Effector memory CD4-positive, alpha-beta T cell (primary cell): ENCODE measurements at regions not wholly inside any gene's neighbourhood (a gene's known extent, or its start where the extent isn't known, plus 50 kb on each side); places are given as distances from the start of the nearest gene placed in this dataset.

Source experiments
- DNase-seq, 3 donors: peaks; one replicate each; pipeline ENCODE4 v3.0.0-alpha.2; 2020
- H3K27ac ChIP-seq: 2 replicates; pipeline ENCODE4 v1.7.0; 2013; ENCODE audit warnings: mild to moderate bottlenecking, low read length, moderate library complexity; ENCODE audit not compliant: insufficient read depth, poor library complexity, severe bottlenecking
- H3K27me3 ChIP-seq: replicated peaks from 2 replicates; pipeline ENCODE4 v1.7.0; 2013; ENCODE audit warnings: mild to moderate bottlenecking, low read length; ENCODE audit not compliant: insufficient read depth, control insufficient read depth, poor library complexity, severe bottlenecking
- H3K36me3 ChIP-seq: 2 replicates; pipeline ENCODE4 v1.7.0; 2013; ENCODE audit warnings: mild to moderate bottlenecking, low read length, moderate library complexity; ENCODE audit not compliant: control insufficient read depth, insufficient read depth
- H3K4me1 ChIP-seq: 2 replicates; pipeline ENCODE4 v1.7.0; 2013; ENCODE audit warnings: low read length, mild to moderate bottlenecking; ENCODE audit not compliant: control insufficient read depth, insufficient read depth, poor library complexity, severe bottlenecking
- H3K4me3 ChIP-seq: 2 replicates; pipeline ENCODE4 v1.7.0; 2013; ENCODE audit warnings: low read length, low read depth, mild to moderate bottlenecking; ENCODE audit not compliant: insufficient read depth, poor library complexity, severe bottlenecking
- H3K9me3 ChIP-seq: 2 replicates; pipeline ENCODE4 v1.7.0; 2013; ENCODE audit warnings: mild to moderate bottlenecking, low read length, moderate library complexity; ENCODE audit not compliant: control insufficient read depth

DNA sequence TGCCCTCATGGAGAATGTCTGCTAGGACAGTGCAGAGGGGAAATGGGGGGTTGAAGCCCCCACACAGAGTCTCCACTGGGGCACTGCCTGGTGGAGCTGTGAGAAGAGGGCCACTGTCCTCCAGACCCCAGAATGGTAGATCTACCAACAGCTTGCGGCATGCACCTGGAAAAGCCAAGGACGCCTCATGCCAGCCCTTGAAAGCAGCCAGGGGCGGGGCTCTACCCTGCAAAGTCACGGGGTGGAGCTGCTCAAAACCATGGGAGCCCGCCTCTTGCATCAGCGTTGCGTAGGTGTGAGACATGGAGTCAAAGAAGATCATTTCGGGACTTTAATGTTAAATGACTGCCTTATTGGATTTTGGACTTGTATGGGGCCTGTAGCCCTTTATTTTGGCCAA, 157.6 kb downstream of the DSEL start:
- Histone ChIP-seq H3K27me3 (no peaks in the 10 kb centered on the region), H3K36me3 (no peaks in the 10 kb centered on the region), H3K4me3 (no peak overlapping the region), H3K27ac (no peak overlapping the region), H3K9me3 (no peaks in the 10 kb centered on the region), H3K4me1 (no peaks in the 10 kb centered on the region)
- no peak for DNase-seq

DNA sequence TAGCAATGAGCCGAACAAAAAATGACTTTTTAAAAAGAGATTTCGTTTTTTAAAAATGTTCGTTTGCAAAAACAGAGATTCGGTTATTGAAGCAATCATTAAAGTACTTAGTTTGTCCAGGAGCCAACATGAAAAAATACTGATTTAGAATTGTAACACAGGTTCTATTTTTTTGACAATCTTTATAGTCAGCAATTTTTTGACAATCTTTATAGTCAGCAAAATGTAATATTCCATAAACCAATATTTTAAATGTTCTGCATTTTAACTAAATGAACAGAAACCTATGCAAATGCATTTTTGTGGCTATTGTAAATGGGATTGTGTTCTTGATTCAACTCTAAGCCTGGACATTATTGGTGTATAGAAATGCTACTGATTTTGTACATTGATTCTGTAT, 161.8 kb downstream of the DSEL start:
- Histone ChIP-seq H3K9me3 (no peaks in the 10 kb centered on the region), H3K36me3 (no peaks in the 10 kb centered on the region), H3K27ac (no peak overlapping the region), H3K4me3 (no peak overlapping the region), H3K27me3 (no peaks in the 10 kb centered on the region), H3K4me1 (no peaks in the 10 kb centered on the region)
- no peak for DNase-seq

DNA sequence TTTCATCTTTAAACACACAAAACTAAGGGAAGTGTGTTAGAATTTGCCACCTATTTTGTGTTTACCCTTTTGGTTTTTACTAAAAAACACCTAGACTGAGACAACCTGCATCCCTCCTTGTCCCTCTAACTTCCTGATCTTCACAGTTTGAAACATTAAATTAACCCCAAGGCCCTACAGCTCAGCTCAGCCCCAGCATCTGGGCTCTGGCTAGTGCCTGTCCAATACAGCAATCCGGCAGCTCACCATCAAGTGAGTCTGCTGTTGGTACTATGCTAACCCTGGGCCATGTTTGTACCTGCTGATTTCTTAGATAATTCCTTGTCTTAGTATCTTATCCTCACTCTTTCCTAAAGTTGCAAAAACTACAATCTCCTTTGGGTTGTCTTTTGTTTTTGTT, 162.4 kb downstream of the DSEL start:
- Histone ChIP-seq H3K27me3 (no peaks in the 10 kb centered on the region), H3K27ac (no peak overlapping the region), H3K4me3 (no peak overlapping the region), H3K9me3 (no peaks in the 10 kb centered on the region), H3K36me3 (no peaks in the 10 kb centered on the region), H3K4me1 (no peaks in the 10 kb centered on the region)
- no peak for DNase-seq

DNA sequence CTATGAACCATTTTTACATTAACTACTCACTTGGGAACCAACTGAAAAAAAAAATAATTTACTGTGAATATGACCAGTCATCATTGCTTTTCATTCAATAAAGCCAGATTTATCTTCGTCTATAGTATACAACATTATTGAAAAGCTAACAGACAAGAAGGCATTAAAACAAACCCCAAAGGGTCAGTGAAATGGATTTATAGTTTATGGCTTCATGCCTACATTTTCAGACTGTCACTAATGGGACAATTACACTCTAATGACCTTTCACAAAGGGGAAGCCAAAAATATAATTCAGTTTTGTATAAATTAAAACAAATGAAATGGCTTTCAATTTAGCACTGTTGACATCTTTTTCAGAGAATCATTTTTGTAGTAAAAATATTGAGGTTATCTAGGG, 169.1 kb downstream of the DSEL start:
- H3K4me3 ChIP-seq: no peak overlapping the region
- no peaks in the 10 kb centered on the region for H3K36me3 ChIP-seq
- no peaks in the 10 kb centered on the region for H3K27me3 ChIP-seq
- no peak overlapping the region for H3K27ac ChIP-seq
- no peaks in the 10 kb centered on the region for H3K9me3 ChIP-seq
- no peak for DNase-seq
- H3K4me1 ChIP-seq: no peaks in the 10 kb centered on the region

DNA sequence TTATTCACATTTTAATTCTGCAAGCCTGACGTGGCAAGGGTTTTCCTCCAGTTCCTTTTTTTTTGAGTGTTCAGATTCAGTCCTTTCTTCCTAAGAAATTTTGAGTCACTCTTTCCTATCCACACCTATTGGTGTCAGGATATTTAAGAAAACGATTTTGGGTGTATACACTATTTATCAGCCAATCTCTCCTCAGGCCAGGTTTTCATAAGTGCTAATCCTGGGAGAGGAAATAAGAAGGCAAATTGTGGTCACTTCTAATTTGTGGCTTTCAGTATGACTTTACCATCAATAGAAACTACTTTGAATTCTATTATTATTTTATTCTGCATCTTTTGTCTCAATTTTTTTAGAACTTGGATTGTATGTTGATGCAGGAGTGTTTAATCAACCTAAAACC, 174.4 kb downstream of the DSEL start:
- no peaks in the 10 kb centered on the region for H3K27me3 ChIP-seq
- no peaks in the 10 kb centered on the region for H3K4me1 ChIP-seq
- no peak for DNase-seq

DNA sequence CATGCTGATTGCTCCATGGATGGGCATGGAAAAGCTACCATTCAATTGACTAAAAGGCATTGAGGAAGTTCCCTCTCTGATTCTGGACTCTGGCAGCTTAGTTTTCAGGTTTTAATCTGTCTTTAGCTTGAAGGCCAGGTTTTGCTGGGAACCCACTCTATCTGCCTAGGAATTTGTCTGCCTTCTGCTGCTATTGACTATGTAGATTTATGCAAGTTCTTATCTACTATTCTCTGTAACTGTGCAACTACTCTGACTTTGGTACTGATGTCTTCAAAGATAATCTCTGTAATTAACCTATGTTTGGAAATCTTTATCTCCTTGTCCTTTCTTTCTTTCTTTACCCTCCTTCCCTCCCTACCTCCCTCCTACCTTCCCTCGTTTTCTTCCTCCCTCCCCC, 178.8 kb downstream of the DSEL start:
- no peaks in the 10 kb centered on the region for H3K4me1 ChIP-seq
- H3K27ac ChIP-seq: no peak overlapping the region
- no peak for DNase-seq
- H3K27me3 ChIP-seq: no peaks in the 10 kb centered on the region
- no peaks in the 10 kb centered on the region for H3K36me3 ChIP-seq
- no peak overlapping the region for H3K4me3 ChIP-seq
- no peaks in the 10 kb centered on the region for H3K9me3 ChIP-seq

More for the DNA sequence above, 174.4 kb downstream of the DSEL start:
- Histone ChIP-seq H3K4me3 (no peak overlapping the region), H3K27ac (no peak overlapping the region), H3K9me3 (no peaks in the 10 kb centered on the region), H3K36me3 (no peaks in the 10 kb centered on the region)

DNA sequence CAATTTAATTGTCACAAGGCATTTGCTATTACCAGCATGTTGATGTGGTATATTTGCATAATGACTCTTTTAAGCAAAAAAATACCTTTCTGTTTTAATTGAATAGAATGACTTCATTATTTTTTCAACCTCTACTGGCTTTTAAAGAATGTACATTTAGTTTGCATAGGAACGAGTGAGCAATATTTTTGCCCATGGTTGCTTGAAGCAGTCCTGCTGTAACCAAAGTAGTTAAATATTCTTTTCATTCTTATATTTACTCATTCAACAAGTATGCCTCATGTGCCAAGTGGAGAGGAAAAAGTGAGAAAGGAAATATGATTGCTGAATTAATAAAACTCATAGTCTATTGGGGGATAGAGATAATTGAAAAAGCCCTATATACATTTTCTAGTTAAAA, 184.7 kb downstream of the DSEL start:
- no peak for DNase-seq
- Histone ChIP-seq H3K9me3 (no peaks in the 10 kb centered on the region), H3K36me3 (no peaks in the 10 kb centered on the region), H3K4me1 (no peaks in the 10 kb centered on the region), H3K27ac (no peak overlapping the region), H3K27me3 (no peaks in the 10 kb centered on the region), H3K4me3 (no peak overlapping the region)

DNA sequence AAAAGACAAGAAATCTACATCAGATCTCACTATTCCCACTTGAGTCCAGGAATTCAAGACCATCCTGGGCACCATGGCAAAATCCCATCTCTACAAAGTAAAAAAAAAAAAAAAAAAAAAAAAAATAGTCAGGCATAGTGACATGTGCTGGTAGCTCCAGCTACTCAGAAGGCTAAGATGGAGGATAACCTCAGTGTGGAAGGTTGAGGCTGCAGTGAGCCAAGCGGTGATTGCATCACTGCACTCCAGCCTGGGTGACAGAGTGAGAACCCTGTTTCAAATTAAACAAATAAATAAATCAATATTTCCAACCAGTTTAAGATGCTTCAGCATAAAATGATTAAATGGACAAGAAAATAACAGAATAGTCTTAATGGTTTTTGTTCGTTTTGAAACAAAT, 197.4 kb downstream of the DSEL start:
- no peaks in the 10 kb centered on the region for H3K36me3 ChIP-seq
- no peaks in the 10 kb centered on the region for H3K27me3 ChIP-seq
- H3K9me3 ChIP-seq: no peaks in the 10 kb centered on the region
- no peaks in the 10 kb centered on the region for H3K4me1 ChIP-seq
- no peak for DNase-seq
- H3K27ac ChIP-seq: no peak overlapping the region
- H3K4me3 ChIP-seq: no peak overlapping the region

DNA sequence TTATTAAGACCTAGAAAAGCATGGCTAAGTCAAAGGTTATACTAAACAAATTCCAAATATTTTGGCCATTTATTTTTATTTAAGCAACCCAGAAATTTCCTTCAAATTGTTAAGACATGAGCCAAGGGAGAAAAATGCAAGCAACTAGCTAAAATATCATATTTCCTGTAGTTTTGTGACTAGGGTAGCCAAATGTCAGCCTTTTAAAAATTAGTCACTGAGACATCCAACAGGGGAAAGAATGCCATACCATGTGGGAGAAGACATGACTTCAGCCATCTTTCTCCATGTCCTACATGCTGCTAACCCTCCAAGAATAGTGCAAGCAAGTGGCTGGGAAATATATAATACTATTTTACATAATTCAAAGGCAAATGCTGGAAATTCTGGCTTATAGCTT, 197.9 kb downstream of the DSEL start:
- Histone ChIP-seq H3K4me1 (no peaks in the 10 kb centered on the region), H3K9me3 (no peaks in the 10 kb centered on the region), H3K4me3 (no peak overlapping the region), H3K36me3 (no peaks in the 10 kb centered on the region), H3K27me3 (no peaks in the 10 kb centered on the region), H3K27ac (no peak overlapping the region)
- no peak for DNase-seq

DNA sequence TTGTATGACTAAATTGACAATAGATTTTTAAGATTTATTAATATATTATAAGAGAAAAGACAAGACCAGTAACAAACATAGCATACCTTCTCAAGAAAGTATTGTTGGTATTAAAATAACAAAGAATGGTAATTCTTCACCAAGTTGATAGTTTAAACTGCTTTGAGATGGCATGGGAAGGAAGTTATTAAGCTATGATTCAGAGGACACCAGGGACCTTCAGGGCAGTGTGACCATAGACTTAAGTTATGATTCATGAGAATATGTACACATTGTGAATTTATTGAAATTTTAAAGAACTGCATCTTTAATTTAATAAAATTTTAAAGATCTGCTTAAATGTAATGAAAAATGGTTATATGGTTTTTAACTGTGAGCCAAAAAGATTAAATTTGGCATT, 205.7 kb downstream of the DSEL start:
- H3K27ac ChIP-seq: no peak overlapping the region
- no peaks in the 10 kb centered on the region for H3K27me3 ChIP-seq
- no peaks in the 10 kb centered on the region for H3K36me3 ChIP-seq
- no peak for DNase-seq
- H3K9me3 ChIP-seq: no peaks in the 10 kb centered on the region
- H3K4me3 ChIP-seq: no peak overlapping the region
- no peaks in the 10 kb centered on the region for H3K4me1 ChIP-seq

DNA sequence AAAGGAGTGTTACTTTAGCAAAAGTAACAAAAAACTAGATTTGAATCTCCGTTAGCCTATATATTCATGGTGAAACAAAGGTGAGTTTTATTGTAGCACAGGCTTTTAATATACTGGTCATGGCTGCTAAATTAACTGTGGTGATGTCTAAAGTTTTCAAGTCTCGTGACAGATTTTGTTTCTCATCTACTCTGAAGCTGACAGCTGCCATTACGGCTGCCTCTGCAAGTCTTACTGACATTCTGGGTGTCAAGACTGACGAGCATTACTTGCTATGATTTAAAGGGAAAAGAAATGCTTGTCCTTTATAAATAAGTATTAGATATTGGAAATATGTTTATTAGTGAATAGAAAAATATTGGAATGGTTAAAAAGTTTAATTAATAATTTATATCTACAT, 207.7 kb downstream of the DSEL start:
- no peak for DNase-seq
- no peak overlapping the region for H3K4me3 ChIP-seq
- H3K9me3 ChIP-seq: no peaks in the 10 kb centered on the region
- no peaks in the 10 kb centered on the region for H3K27me3 ChIP-seq
- H3K27ac ChIP-seq: no peak overlapping the region
- H3K36me3 ChIP-seq: no peaks in the 10 kb centered on the region
- H3K4me1 ChIP-seq: no peaks in the 10 kb centered on the region
